Right lobe of liver (tissue), 4 donors: ENCODE measurements at regions not wholly inside any gene's neighbourhood (a gene's known extent, or its start where the extent isn't known, plus 50 kb on each side); places are given as distances from the start of the nearest gene placed in this dataset.

Source experiments
- CTCF ChIP-seq, 4 donors: fragments of 200-600 bp in 3 of 4; fragments of 450-650 bp in 1 of 4; IDR thresholded peaks; one replicate each; pipeline versions ENCODE4 v1.5.1 to v1.8.0; 2016 to 2022; ENCODE audit warnings: antibody characterized with exemption in 4 of 4, mild to moderate bottlenecking in 2 of 4
- POLR2A ChIP-seq: fragments of 450-650 bp; IDR thresholded peaks from one replicate; pipeline ENCODE4 v1.6.1; 2017; ENCODE audit warnings: antibody characterized with exemption, mild to moderate bottlenecking
- donor health status: DM: no; HTN: no; CAD: no.
- donor health status: DM: no; HTN: no; CAD: no.
- donor health status: DM: no; HTN: yes; CAD: no.

- TF ChIP-seq CTCF (IDR thresholded peaks at IDR 0.05) (no peak), POLR2A (no peak)
Measured at GRCh38 chr3:64975147-64975546, 287.3 kb upstream of the ADAMTS9 start.
